Upper lobe of right lung (tissue), 1 donor: ENCODE measurements at regions not wholly inside any gene's neighbourhood (a gene's known extent, or its start where the extent isn't known, plus 50 kb on each side); places are given as distances from the start of the nearest gene placed in this dataset.

ENCODE experiments used
- ATAC-seq: fragments of 200-7000 bp; cut with Tn5 transposase; one replicate; pipeline ENCODE4 v1.9.1; 2020; ENCODE audit warnings: mild to moderate bottlenecking, moderate library complexity
- DNase-seq: peaks from one replicate; pipeline ENCODE4 v3.0.0-alpha.2; 2020
- H3K27ac ChIP-seq: fragments of 200-600 bp; one replicate; pipeline ENCODE4 v1.8.0; 2022
- H3K27me3 ChIP-seq: fragments of 200-600 bp; one replicate; pipeline ENCODE4 v1.8.0; 2022; ENCODE audit warnings: mild to moderate bottlenecking
- H3K36me3 ChIP-seq: fragments of 200-600 bp; one replicate; pipeline ENCODE4 v1.8.0; 2022
- H3K4me1 ChIP-seq: fragments of 200-600 bp; one replicate; pipeline ENCODE4 v1.8.0; 2022
- H3K4me3 ChIP-seq: fragments of 200-600 bp; one replicate; pipeline ENCODE4 v1.8.0; 2022; ENCODE audit warnings: mild to moderate bottlenecking
- H3K9me3 ChIP-seq: fragments of 200-600 bp; one replicate; pipeline ENCODE4 v1.8.0; 2022
- CTCF ChIP-seq: fragments of 200-600 bp; IDR thresholded peaks from one replicate; pipeline ENCODE4 v1.8.0; 2022; ENCODE audit warnings: antibody characterized with exemption
- intact Hi-C: fragments of 100-400 bp; cut with DNase I; formaldehyde crosslinking; loops from one replicate; pipeline ENCODE4 v1.11.0; 2022
- donor health status: DM: no; HTN: yes; CAD: no; lungs with severe emphysema.

GRCh38 chrX:122934131-122934530, 249.9 kb upstream of the GRIA3 start:
- Histone ChIP-seq H3K9me3 (no peaks in the 10 kb centered on the region), H3K27me3 (no peaks in the 10 kb centered on the region), H3K27ac (no peak overlapping the region), H3K4me3 (no peak overlapping the region), H3K4me1 (no peaks in the 10 kb centered on the region), H3K36me3 (no peaks in the 10 kb centered on the region)
- intact Hi-C loops, result no loop called here
- TF ChIP-seq CTCF, result no peak
- ATAC-seq (no peak), DNase-seq (no peak)

GRCh38 chrX:122940199-122940598, 243.9 kb upstream of the GRIA3 start:
- Histone ChIP-seq H3K4me3 (no peak overlapping the region), H3K4me1 (no peaks in the 10 kb centered on the region), H3K27me3 (no peaks in the 10 kb centered on the region), H3K36me3 (no peaks in the 10 kb centered on the region), H3K27ac (no peak overlapping the region), H3K9me3 (no peaks in the 10 kb centered on the region)
- TF ChIP-seq CTCF, result no peak
- ATAC-seq (no peak), DNase-seq (no peak)
- intact Hi-C loops, result no loop called here

- intact Hi-C loops, result no loop called here
- no peaks in the 10 kb centered on the region for H3K4me1 ChIP-seq
- no peak for TF ChIP-seq CTCF
- H3K27me3 ChIP-seq, result no peaks in the 10 kb centered on the region
- H3K9me3 ChIP-seq, result no peaks in the 10 kb centered on the region
- H3K36me3 ChIP-seq, result no peaks in the 10 kb centered on the region
- DNase-seq (no peak), ATAC-seq (no peak)
- no peak overlapping the region for H3K4me3 ChIP-seq
- H3K27ac ChIP-seq, result no peak overlapping the region
Measured at GRCh38 chrX:122941806-122942205, 242.3 kb upstream of the GRIA3 start.

GRCh38 chrX:122943918-122944317, 240.2 kb upstream of the GRIA3 start:
- no peak for TF ChIP-seq CTCF
- no peak for DNase-seq
- intact Hi-C loops, result no loop called here

GRCh38 chrX:122945328-122945727, 238.8 kb upstream of the GRIA3 start:
- no peaks in the 10 kb centered on the region for H3K36me3 ChIP-seq
- intact Hi-C loops, result no loop called here
- no peak for ATAC-seq
- TF ChIP-seq CTCF, result no peak
- no peaks in the 10 kb centered on the region for H3K27me3 ChIP-seq
- H3K4me1 ChIP-seq, result no peaks in the 10 kb centered on the region
- H3K27ac ChIP-seq, result no peak overlapping the region
- H3K9me3 ChIP-seq, result no peaks in the 10 kb centered on the region
- no peak overlapping the region for H3K4me3 ChIP-seq
- DNase-seq, result no peak

More at GRCh38 chrX:122943918-122944317, 240.2 kb upstream of the GRIA3 start:
- no peak overlapping the region for H3K4me3 ChIP-seq
- ATAC-seq, result no peak
- H3K9me3 ChIP-seq, result no peaks in the 10 kb centered on the region
- H3K36me3 ChIP-seq, result no peaks in the 10 kb centered on the region
- no peak overlapping the region for H3K27ac ChIP-seq
- no peaks in the 10 kb centered on the region for H3K27me3 ChIP-seq
- H3K4me1 ChIP-seq, result no peaks in the 10 kb centered on the region

- intact Hi-C loops, result no loop called here
- Histone ChIP-seq H3K4me3 (no peak overlapping the region), H3K27ac (no peak overlapping the region), H3K9me3 (no peaks in the 10 kb centered on the region), H3K36me3 (no peaks in the 10 kb centered on the region), H3K4me1 (no peaks in the 10 kb centered on the region), H3K27me3 (no peaks in the 10 kb centered on the region)
- TF ChIP-seq CTCF, result no peak
- DNase-seq (no peak), ATAC-seq (no peak)
Measured at GRCh38 chrX:122972604-122973003, 211.5 kb upstream of the GRIA3 start.
